Parathyroid adenoma (tissue), 2 donors: ENCODE measurements at regions not wholly inside any gene's neighbourhood (a gene's known extent, or its start where the extent isn't known, plus 50 kb on each side); places are given as distances from the start of the nearest gene placed in this dataset.
"Not testable (repeated sequence)": the region's sequence is repeated elsewhere in the genome, so short reads cannot be mapped to it uniquely, and the experiment has no call there.

ENCODE experiments used
- H2AFZ ChIP-seq: fragments of 300-600 bp; sonication (generic); one replicate; pipeline ENCODE4 v1.7.0; 2017; ENCODE audit warnings: antibody characterized with exemption, mild to moderate bottlenecking
- H3K27ac ChIP-seq: fragments of 300-600 bp; sonication (generic); one replicate; pipeline ENCODE4 v1.7.0; 2017
- H3K27me3 ChIP-seq: fragments of 300-600 bp; sonication (generic); one replicate; pipeline ENCODE4 v1.7.0; 2017; ENCODE audit warnings: low read length; ENCODE audit not compliant: control insufficient read depth, insufficient read depth
- H3K36me3 ChIP-seq: fragments of 300-600 bp; sonication (generic); one replicate; pipeline ENCODE4 v1.7.0; 2017; ENCODE audit warnings: low read length; ENCODE audit not compliant: control insufficient read depth, insufficient read depth
- H3K4me1 ChIP-seq: fragments of 300-600 bp; sonication (generic); one replicate; pipeline ENCODE4 v1.7.0; 2017; ENCODE audit warnings: control low read depth
- H3K4me2 ChIP-seq: fragments of 300-600 bp; sonication (generic); one replicate; pipeline ENCODE4 v1.7.0; 2017; ENCODE audit warnings: low read length
- H3K4me3 ChIP-seq: fragments of 300-600 bp; sonication (generic); one replicate; pipeline ENCODE4 v1.7.0; 2017; ENCODE audit warnings: low read depth, low read length
- H3K79me2 ChIP-seq: fragments of 300-600 bp; sonication (generic); one replicate; pipeline ENCODE4 v1.7.0; 2017; ENCODE audit warnings: control low read depth
- H3K9ac ChIP-seq: fragments of 300-600 bp; sonication (generic); one replicate; pipeline ENCODE4 v1.7.0; 2017; ENCODE audit warnings: mild to moderate bottlenecking
- H3K9me3 ChIP-seq: fragments of 300-600 bp; sonication (generic); one replicate; pipeline ENCODE4 v1.7.0; 2017; ENCODE audit warnings: low read length; ENCODE audit not compliant: control insufficient read depth
- TF ChIP-seq, protein P1 (sequence below): fragments of 300-600 bp; sonication (generic); IDR thresholded peaks from one replicate; pipeline ENCODE4 v1.7.0; 2017; ENCODE audit warnings: antibody characterized with exemption, mild to moderate bottlenecking
- donor health status: primary hyperparathyroidism.

DNA sequence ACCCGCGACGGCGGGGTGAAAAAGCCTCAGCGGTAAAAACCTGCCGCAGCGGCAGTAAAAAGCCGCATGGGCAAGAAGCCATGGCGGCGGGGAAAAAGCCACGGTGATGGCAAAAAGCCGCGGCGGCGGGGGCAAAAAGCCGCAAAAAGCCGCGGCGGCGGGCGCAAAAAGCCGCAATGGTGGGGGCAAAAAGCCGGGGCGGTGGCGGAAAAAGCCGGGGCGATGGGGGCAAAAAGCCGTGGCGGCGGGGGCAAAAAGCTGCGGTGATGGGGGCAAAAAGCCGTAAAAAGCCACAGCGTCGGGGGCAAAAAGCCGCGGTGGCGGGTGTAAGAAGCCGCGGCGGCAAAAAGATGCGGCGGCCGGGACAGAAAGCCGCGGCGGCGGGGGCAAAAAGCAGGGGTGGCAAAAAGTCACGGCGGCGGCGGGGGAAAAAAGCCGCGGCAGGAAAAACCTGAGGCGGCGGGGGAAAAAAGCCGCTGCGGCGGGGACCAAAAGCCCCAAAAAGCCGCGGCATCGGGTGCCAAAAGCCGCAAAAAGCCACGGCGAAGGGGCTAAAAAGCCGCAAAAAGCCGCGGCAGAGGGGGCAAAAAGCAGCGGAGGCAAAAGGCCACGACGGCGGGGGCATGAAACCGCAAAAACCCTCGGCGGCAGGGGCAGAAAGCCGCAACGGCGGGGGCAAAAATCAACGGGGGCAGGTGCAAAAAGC is 488.5 kb downstream of the ZNF33B start:
- TF ChIP-seq, protein P1, sequence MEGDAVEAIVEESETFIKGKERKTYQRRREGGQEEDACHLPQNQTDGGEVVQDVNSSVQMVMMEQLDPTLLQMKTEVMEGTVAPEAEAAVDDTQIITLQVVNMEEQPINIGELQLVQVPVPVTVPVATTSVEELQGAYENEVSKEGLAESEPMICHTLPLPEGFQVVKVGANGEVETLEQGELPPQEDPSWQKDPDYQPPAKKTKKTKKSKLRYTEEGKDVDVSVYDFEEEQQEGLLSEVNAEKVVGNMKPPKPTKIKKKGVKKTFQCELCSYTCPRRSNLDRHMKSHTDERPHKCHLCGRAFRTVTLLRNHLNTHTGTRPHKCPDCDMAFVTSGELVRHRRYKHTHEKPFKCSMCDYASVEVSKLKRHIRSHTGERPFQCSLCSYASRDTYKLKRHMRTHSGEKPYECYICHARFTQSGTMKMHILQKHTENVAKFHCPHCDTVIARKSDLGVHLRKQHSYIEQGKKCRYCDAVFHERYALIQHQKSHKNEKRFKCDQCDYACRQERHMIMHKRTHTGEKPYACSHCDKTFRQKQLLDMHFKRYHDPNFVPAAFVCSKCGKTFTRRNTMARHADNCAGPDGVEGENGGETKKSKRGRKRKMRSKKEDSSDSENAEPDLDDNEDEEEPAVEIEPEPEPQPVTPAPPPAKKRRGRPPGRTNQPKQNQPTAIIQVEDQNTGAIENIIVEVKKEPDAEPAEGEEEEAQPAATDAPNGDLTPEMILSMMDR = no peak
- H3K4me1 ChIP-seq = no peaks in the 10 kb centered on the region
- H2AFZ ChIP-seq = no peak overlapping the region
- H3K27ac ChIP-seq = no peak overlapping the region
- H3K9me3 ChIP-seq = no peaks in the 10 kb centered on the region
- no peak overlapping the region for H3K4me3 ChIP-seq
- no peak overlapping the region for H3K4me2 ChIP-seq
- no peaks in the 10 kb centered on the region for H3K36me3 ChIP-seq
- H3K9ac ChIP-seq = no peak overlapping the region
- H3K27me3 ChIP-seq = no peaks in the 10 kb centered on the region
- H3K79me2 ChIP-seq = no peaks in the 10 kb centered on the region

GRCh38 chr10:42149027-42149700 is 489.2 kb downstream of the ZNF33B start:
- TF ChIP-seq, protein P1 = no peak
- H3K4me3 ChIP-seq = no peak overlapping the region

GRCh38 chr10:42146165-42146564 is 492.2 kb downstream of the ZNF33B start:
- H3K36me3 ChIP-seq, H3K27ac ChIP-seq, H3K9ac ChIP-seq, H3K79me2 ChIP-seq, H3K4me1 ChIP-seq, H3K4me3 ChIP-seq, H3K27me3 ChIP-seq, H3K9me3 ChIP-seq, H2AFZ ChIP-seq, H3K4me2 ChIP-seq: not testable (repeated sequence)

More at GRCh38 chr10:42149027-42149700, 489.2 kb downstream of the ZNF33B start:
- H3K27ac ChIP-seq = no peak overlapping the region
- no peak overlapping the region for H3K4me2 ChIP-seq
- no peaks in the 10 kb centered on the region for H3K9me3 ChIP-seq
- no peak overlapping the region for H2AFZ ChIP-seq
- no peaks in the 10 kb centered on the region for H3K36me3 ChIP-seq
- no peak overlapping the region for H3K9ac ChIP-seq
- no peaks in the 10 kb centered on the region for H3K79me2 ChIP-seq
- no peaks in the 10 kb centered on the region for H3K27me3 ChIP-seq
- H3K4me1 ChIP-seq = no peaks in the 10 kb centered on the region

DNA sequence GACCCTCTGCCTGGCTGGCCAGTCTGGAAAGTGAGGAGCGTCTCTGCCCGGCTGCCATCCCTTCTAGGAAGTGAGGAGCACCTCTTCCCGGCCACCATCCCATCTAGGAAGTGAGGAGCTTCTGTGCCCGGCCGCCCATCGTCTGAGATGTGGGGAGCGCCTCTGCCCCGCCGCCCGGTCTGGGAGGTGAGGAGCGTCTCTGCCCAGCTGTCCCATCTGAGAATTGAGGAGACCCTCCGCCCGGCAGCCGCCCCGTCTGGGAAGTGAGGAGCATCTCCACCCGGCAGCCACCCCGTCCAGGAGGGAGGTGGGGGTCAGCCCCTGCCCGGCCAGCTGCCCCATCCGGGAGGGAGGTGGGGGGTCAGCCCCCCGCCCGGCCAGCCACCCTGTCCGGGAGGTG is 500.3 kb downstream of the ZNF33B start:
- H3K79me2 ChIP-seq, H3K9ac ChIP-seq, H3K27ac ChIP-seq, H3K4me1 ChIP-seq, H3K4me3 ChIP-seq, H3K36me3 ChIP-seq, H3K27me3 ChIP-seq, H3K4me2 ChIP-seq, H3K9me3 ChIP-seq, H2AFZ ChIP-seq: not testable (repeated sequence)

DNA sequence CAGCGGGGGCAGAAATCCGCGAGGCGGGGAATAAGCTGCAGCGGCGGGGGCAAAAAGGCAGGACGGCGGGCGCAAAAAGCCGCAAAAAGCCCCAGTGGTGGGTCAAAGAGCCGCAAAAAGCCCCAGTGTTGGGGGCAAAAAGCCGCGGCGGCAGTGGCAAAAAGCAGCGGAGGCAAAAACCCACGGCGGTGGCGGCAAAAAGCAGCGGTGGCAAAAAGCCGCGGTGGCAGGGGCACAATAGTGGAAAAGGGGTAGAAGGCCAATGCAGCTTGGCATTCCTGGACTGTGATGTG is 525.3 kb downstream of the ZNF33B start:
- H2AFZ ChIP-seq = no peak overlapping the region
- H3K4me3 ChIP-seq = no peak overlapping the region
- no peaks in the 10 kb centered on the region for H3K9me3 ChIP-seq
- H3K4me2 ChIP-seq = no peak overlapping the region
- H3K79me2 ChIP-seq = no peaks in the 10 kb centered on the region
- no peak overlapping the region for H3K27ac ChIP-seq
- H3K9ac ChIP-seq = no peak overlapping the region
- no peaks in the 10 kb centered on the region for H3K36me3 ChIP-seq
- H3K4me1 ChIP-seq = no peaks in the 10 kb centered on the region
- TF ChIP-seq, protein P1 = no peak
- H3K27me3 ChIP-seq = no peaks in the 10 kb centered on the region
